ENCODE measurements at regions not wholly inside any gene's neighbourhood (a gene's known extent, or its start where the extent isn't known, plus 50 kb on each side); places are given as distances from the start of the nearest gene placed in this dataset.

DNA sequence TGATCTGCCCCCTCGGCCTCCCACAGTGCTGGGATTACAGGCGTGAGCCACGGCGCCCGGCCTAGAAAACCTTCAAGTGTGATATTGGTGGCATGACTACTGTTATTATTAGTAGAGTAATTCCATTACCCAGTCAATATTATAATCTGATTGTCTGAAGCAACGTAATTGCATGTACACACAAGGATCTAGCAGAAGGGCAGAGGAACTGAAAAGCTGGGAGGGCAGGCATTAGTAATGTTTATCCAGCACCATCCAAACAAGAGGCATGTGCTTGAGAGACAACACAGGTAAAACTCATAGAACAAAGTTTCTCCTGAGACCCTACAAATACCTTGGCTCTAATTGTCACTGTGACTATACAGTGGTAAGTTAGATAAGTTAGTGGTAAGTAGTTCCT lies 56.2 kb upstream of the ITM2B start:
- TF ChIP-seq SP1 (IDR thresholded peaks at IDR 0.05) = no peak
- TF ChIP-seq TAF1 (conservative IDR thresholded peaks at IDR 0.05) = no peak
- no peak for TF ChIP-seq EGR1 (IDR thresholded peaks at IDR 0.05; ENCODE audit: low read depth in 2 of 2)
- TF ChIP-seq FOXA2 (IDR thresholded peaks at IDR 0.05) = no peak
- no peak for TF ChIP-seq GABPA (IDR thresholded peaks at IDR 0.05 in 1 of 2, conservative IDR thresholded peaks at IDR 0.05 in 1 of 2)
- no peak for TF ChIP-seq HNF4A (conservative IDR thresholded peaks at IDR 0.05)
- no peak for TF ChIP-seq FOXA1 (IDR thresholded peaks at IDR 0.05)
- TF ChIP-seq, protein P1, sequence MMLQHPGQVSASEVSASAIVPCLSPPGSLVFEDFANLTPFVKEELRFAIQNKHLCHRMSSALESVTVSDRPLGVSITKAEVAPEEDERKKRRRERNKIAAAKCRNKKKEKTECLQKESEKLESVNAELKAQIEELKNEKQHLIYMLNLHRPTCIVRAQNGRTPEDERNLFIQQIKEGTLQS (IDR thresholded peaks at IDR 0.05) = no peak
- no peak for TF ChIP-seq RAD21 (IDR thresholded peaks at IDR 0.05)
- no peak for TF ChIP-seq RXRA (IDR thresholded peaks at IDR 0.05)
- Histone ChIP-seq H3K4me3 (ENCODE audit: low read depth in 1 of 3, low read length in 3 of 3) (no peak overlapping the region), H3K27ac (ENCODE audit: low read depth in 1 of 2, low read length in 2 of 2) (no peak overlapping the region)

GRCh38 chr13:48175185-48175584 lies 57.8 kb upstream of the ITM2B start:
- TF ChIP-seq EGR1 (IDR thresholded peaks at IDR 0.05; ENCODE audit: low read depth in 2 of 2) = no peak
- TF ChIP-seq TAF1 (conservative IDR thresholded peaks at IDR 0.05) = no peak
- no peak for TF ChIP-seq REST (IDR thresholded peaks at IDR 0.05)
- TF ChIP-seq YY1 (IDR thresholded peaks at IDR 0.05) = no peak
- Histone ChIP-seq H3K36me3 (ENCODE audit: control insufficient read depth in 4 of 4, insufficient read depth in 3 of 4, low read depth in 1 of 4, low read length in 3 of 4) (no peaks in the 10 kb centered on the region), H3K4me1 (ENCODE audit: control insufficient read depth in 4 of 4, insufficient read depth in 4 of 4, low read length in 3 of 4) (no peaks in the 10 kb centered on the region), H3K9me3 (ENCODE audit: control insufficient read depth in 4 of 4, low read length in 3 of 4) (no peaks in the 10 kb centered on the region), H3K27me3 (ENCODE audit: control insufficient read depth in 4 of 4, insufficient read depth in 4 of 4, low read length in 3 of 4) (no peaks in the 10 kb centered on the region), H3K27ac (ENCODE audit: low read depth in 1 of 2, low read length in 2 of 2) (no peak overlapping the region), H3K4me3 (ENCODE audit: low read depth in 1 of 3, low read length in 3 of 3) (no peak overlapping the region), H3K9ac (ENCODE audit: low read depth in 1 of 2, low read length in 2 of 2) (no peak overlapping the region)
- 92% methylated on average over 1 of the region's 1 CpG for WGBS
- no peak for DNase-seq (ENCODE audit: low spot score)

More for the DNA sequence above, 56.2 kb upstream of the ITM2B start:
- no peak for DNase-seq (ENCODE audit: low spot score)
- Histone ChIP-seq H3K27me3 (ENCODE audit: control insufficient read depth in 4 of 4, insufficient read depth in 4 of 4, low read length in 3 of 4) (no peaks in the 10 kb centered on the region), H3K36me3 (ENCODE audit: control insufficient read depth in 4 of 4, insufficient read depth in 3 of 4, low read depth in 1 of 4, low read length in 3 of 4) (no peaks in the 10 kb centered on the region), H3K4me1 (ENCODE audit: control insufficient read depth in 4 of 4, insufficient read depth in 4 of 4, low read length in 3 of 4) (no peaks in the 10 kb centered on the region), H3K9ac (ENCODE audit: low read depth in 1 of 2, low read length in 2 of 2) (no peak overlapping the region), H3K9me3 (ENCODE audit: control insufficient read depth in 4 of 4, low read length in 3 of 4) (no peaks in the 10 kb centered on the region)
- 95% methylated on average over 6 of the region's 6 CpGs for WGBS

DNA sequence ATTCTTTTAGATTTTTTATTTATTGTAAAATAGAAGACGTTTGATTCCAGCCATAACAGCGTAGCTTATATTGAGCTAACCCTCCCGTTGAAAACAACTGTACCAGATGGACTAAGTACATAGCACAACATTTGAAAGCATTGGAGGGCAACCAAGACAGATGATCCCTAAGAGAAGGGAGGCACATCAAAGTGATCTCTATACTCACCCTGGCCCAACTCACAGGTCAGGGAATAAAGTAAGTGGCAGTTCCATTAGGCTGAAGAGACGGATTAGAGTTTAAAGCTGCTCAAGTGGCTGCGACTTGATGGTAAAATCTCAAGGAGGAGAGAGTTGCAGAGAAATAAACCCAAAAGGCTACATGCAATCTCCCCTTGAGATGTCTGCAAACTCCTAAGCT lies 65.1 kb upstream of the ITM2B start:
- H3K36me3 ChIP-seq (ENCODE audit: control insufficient read depth in 4 of 4, insufficient read depth in 3 of 4, low read depth in 1 of 4, low read length in 3 of 4) = no peaks in the 10 kb centered on the region
- H3K27ac ChIP-seq (ENCODE audit: low read depth in 1 of 2, low read length in 2 of 2) = no peak overlapping the region
- WGBS = 89% methylated on average over 5 of the region's 5 CpGs
- no peak overlapping the region for H3K9ac ChIP-seq (ENCODE audit: low read depth in 1 of 2, low read length in 2 of 2)
- no peaks in the 10 kb centered on the region for H3K9me3 ChIP-seq (ENCODE audit: control insufficient read depth in 4 of 4, low read length in 3 of 4)
- no peak overlapping the region for H3K4me3 ChIP-seq (ENCODE audit: low read depth in 1 of 3, low read length in 3 of 3)
- no peaks in the 10 kb centered on the region for H3K4me1 ChIP-seq (ENCODE audit: control insufficient read depth in 4 of 4, insufficient read depth in 4 of 4, low read length in 3 of 4)
- no peaks in the 10 kb centered on the region for H3K27me3 ChIP-seq (ENCODE audit: control insufficient read depth in 4 of 4, insufficient read depth in 4 of 4, low read length in 3 of 4)
- no peak for DNase-seq (ENCODE audit: low spot score)
- TF ChIP-seq JUND (IDR thresholded peaks at IDR 0.05) = no peak
- no peak for TF ChIP-seq CTCF (IDR thresholded peaks at IDR 0.05; ENCODE audit: low read depth, low read length, missing input control)
- TF ChIP-seq FOXA1 (IDR thresholded peaks at IDR 0.05) = no peak
- TF ChIP-seq HNF4G (IDR thresholded peaks at IDR 0.05) = no peak
- no peak for TF ChIP-seq RXRA (IDR thresholded peaks at IDR 0.05)
- no peak for TF ChIP-seq SP1 (IDR thresholded peaks at IDR 0.05)
- no peak for TF ChIP-seq NR2F2 (IDR thresholded peaks at IDR 0.05)
- TF ChIP-seq, protein P2, sequence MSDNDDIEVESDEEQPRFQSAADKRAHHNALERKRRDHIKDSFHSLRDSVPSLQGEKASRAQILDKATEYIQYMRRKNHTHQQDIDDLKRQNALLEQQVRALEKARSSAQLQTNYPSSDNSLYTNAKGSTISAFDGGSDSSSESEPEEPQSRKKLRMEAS (IDR thresholded peaks at IDR 0.05) = no peak
- no peak for TF ChIP-seq FOXA2 (IDR thresholded peaks at IDR 0.05)
- TF ChIP-seq REST (IDR thresholded peaks at IDR 0.05) = no peak
- TF ChIP-seq YY1 (IDR thresholded peaks at IDR 0.05) = no peak
- no peak for TF ChIP-seq EGR1 (IDR thresholded peaks at IDR 0.05; ENCODE audit: low read depth in 2 of 2)
- TF ChIP-seq, protein P1 (IDR thresholded peaks at IDR 0.05) = no peak
- TF ChIP-seq TAF1 (conservative IDR thresholded peaks at IDR 0.05) = no peak
- no peak for TF ChIP-seq GABPA (IDR thresholded peaks at IDR 0.05 in 1 of 2, conservative IDR thresholded peaks at IDR 0.05 in 1 of 2)
- TF ChIP-seq HNF4A (conservative IDR thresholded peaks at IDR 0.05) = no peak
- TF ChIP-seq RAD21 (IDR thresholded peaks at IDR 0.05) = no peak
